ENCODE measurements at regions not wholly inside any gene's neighbourhood (a gene's known extent, or its start where the extent isn't known, plus 50 kb on each side); places are given as distances from the start of the nearest gene placed in this dataset.

DNA sequence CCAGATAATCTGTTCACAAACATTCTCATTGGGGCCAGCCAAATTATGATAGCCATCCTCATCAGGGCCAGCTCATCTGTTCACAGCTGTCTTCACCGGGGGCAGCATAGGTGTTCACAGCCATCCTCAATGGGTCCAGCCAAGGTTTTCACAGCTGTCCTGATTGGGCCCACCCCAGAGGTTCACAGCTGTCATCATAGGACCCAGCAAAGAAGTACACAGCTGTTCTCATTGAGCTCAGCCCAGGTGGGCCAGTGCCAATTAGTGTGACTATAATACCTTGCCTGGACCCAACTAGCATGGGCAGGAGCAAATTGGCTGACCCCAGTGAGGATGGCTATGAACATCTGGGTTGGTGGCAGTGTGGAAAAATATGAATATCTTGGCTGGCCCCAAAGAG, 1166.0 kb downstream of the UQCRFS1 start:
- no peak for DNase-seq (ENCODE audit: low read depth)
- TF ChIP-seq, protein P1, sequence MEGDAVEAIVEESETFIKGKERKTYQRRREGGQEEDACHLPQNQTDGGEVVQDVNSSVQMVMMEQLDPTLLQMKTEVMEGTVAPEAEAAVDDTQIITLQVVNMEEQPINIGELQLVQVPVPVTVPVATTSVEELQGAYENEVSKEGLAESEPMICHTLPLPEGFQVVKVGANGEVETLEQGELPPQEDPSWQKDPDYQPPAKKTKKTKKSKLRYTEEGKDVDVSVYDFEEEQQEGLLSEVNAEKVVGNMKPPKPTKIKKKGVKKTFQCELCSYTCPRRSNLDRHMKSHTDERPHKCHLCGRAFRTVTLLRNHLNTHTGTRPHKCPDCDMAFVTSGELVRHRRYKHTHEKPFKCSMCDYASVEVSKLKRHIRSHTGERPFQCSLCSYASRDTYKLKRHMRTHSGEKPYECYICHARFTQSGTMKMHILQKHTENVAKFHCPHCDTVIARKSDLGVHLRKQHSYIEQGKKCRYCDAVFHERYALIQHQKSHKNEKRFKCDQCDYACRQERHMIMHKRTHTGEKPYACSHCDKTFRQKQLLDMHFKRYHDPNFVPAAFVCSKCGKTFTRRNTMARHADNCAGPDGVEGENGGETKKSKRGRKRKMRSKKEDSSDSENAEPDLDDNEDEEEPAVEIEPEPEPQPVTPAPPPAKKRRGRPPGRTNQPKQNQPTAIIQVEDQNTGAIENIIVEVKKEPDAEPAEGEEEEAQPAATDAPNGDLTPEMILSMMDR (conservative IDR thresholded peaks at IDR 0.05; ENCODE audit: low read depth, low read length): no peak

DNA sequence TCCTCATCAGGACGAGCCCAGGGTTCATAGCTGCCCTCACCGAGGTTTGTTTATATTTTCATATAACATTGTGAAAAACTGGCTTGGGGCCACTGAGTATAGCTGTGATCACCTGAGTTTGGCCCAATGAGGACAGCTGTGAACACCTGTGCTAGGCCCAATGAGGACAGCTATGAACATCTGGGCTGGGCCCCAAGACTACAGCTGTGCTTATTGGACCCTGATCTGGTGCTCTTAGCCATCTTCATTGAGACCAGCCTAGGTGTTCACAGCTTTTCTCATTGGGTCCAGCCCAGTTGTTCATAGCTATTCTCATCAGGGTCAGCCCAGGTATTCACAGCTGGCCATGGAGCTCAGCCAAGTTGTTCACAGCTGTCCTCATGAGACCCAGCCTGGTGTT, 1167.3 kb downstream of the UQCRFS1 start:
- DNase-seq (ENCODE audit: low read depth): no peak
- H3K4me3 ChIP-seq (ENCODE audit: low read depth, low read length): no peak overlapping the region
- TF ChIP-seq, protein P1 (conservative IDR thresholded peaks at IDR 0.05; ENCODE audit: low read depth, low read length): no peak

More for the DNA sequence above, 1166.0 kb downstream of the UQCRFS1 start:
- H3K4me3 ChIP-seq (ENCODE audit: low read depth, low read length): no peak overlapping the region

DNA sequence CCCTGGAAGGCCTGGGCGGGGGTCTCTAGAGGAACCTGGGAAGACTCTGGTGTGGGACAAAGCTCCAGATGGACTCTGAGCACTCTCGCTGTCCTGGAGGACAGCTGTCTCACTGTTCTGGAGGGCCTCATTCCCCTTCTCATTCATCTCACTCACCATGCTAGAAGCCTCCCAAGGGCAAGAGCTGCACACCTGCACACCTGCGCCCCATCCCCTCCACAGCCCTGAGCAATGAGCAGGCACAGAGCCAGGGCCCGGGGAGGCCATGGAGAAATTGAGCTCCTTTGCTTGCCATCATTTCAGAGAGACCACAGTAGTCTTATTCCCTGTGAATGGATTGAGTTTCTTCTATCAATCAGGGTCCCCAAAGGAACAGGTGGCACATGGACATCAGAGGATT, 1168.5 kb downstream of the UQCRFS1 start:
- TF ChIP-seq, protein P1 (conservative IDR thresholded peaks at IDR 0.05; ENCODE audit: low read depth, low read length): no peak
- no peak for DNase-seq (ENCODE audit: low read depth)
- no peak overlapping the region for H3K4me3 ChIP-seq (ENCODE audit: low read depth, low read length)

DNA sequence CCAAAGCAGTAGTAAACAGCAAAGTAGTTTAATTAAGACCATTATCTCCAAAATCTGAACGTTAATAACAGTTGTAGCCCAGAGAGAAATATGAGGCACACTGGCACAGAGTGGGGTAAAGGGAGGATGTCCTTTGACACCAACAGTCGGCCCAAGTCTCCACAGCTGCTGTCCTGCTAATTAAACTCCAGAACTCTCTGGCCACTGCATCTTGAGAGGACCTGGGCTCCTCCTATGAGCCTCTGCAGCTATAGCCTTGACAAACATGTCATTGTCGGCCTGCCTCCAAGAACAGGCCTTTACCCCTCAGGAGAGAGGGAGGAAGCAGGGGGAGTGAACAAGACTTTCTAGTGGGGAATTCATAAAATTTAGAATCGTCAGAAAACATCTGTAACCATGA, 1170.4 kb downstream of the UQCRFS1 start:
- H3K4me3 ChIP-seq (ENCODE audit: low read depth, low read length): no peak overlapping the region
- TF ChIP-seq, protein P1 (conservative IDR thresholded peaks at IDR 0.05; ENCODE audit: low read depth, low read length): no peak
- no peak for DNase-seq (ENCODE audit: low read depth)

GRCh38 chr19:28039677-28040381, 1173.1 kb downstream of the UQCRFS1 start:
- TF ChIP-seq, protein P1 (conservative IDR thresholded peaks at IDR 0.05; ENCODE audit: low read depth, low read length): no peak
- no peak for DNase-seq (ENCODE audit: low read depth)
- H3K4me3 ChIP-seq (ENCODE audit: low read depth, low read length): no peak overlapping the region

GRCh38 chr19:28037186-28037585, 1175.8 kb downstream of the UQCRFS1 start:
- TF ChIP-seq, protein P1 (conservative IDR thresholded peaks at IDR 0.05; ENCODE audit: low read depth, low read length): no peak
- H3K4me3 ChIP-seq (ENCODE audit: low read depth, low read length): no peak overlapping the region
- no peak for DNase-seq (ENCODE audit: low read depth)

DNA sequence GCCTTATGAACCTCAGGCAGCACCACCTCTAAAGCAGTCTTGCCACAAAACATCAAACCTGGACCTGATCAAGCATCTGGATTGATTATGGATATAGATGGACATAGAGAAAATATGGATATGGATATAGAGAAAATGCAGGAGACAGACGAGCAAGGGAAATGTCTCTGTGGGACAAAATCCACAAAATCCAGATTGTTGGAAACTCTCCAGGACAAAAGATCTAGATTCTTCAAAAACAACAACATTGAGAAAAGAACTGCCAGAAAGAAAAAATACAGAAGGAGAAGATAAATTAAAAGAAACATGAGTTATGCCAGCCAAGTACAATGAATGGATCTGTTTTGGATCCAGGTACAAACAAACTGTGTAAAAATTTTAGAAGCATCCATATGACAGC, 1176.5 kb downstream of the UQCRFS1 start:
- no peak overlapping the region for H3K4me3 ChIP-seq (ENCODE audit: low read depth, low read length)
- TF ChIP-seq, protein P1 (conservative IDR thresholded peaks at IDR 0.05; ENCODE audit: low read depth, low read length): no peak

More for the DNA sequence above, 1176.5 kb downstream of the UQCRFS1 start:
- DNase-seq (ENCODE audit: low read depth): no peak

Measured in choroid plexus epithelial cell (primary cell).